ENCODE measurements at regions not wholly inside any gene's neighbourhood (a gene's known extent, or its start where the extent isn't known, plus 50 kb on each side); places are given as distances from the start of the nearest gene placed in this dataset.

DNA sequence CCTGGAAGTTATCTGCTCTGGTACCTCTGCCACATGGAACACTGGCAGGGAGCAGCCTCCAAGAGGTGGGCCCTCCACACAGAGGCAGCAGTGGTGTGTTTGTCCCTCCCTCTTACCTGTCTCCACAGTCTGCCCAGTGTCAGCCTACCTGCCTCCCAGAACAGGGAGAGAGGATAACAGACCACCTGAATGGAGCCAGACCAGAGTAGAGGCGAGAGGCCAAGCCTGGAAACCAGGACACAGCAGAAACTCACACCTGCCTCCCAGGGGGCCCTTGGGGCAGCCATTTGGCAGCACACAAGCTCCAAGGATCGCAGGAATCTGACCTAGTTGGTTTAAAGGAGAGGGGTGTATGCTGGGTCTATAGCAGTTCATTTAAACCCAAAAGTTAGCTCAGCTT, 100.2 kb upstream of the ZNF366 start:
- no peak for DNase-seq
- H3K27ac ChIP-seq: no peak overlapping the region
- no peaks in the 10 kb centered on the region for H3K36me3 ChIP-seq
- no peak overlapping the region for H3K4me3 ChIP-seq
- no peaks in the 10 kb centered on the region for H3K9me3 ChIP-seq
- H3K4me1 ChIP-seq: peaks cover 0 to 8% (median 0%) of the 10 kb centered on the region in 12 donors
- H3K27me3 ChIP-seq: no peaks in the 10 kb centered on the region
- intact Hi-C loops (cut with DNase I): no loop called here
- ATAC-seq: no peak
- 83 to 100% (median 91%) methylated on average over 2 of the region's 2 CpGs for WGBS, 4 donors
- TF ChIP-seq CTCF (IDR thresholded peaks at IDR 0.05) (no peak), POLR2A (IDR thresholded peaks at IDR 0.05) (no peak)

GRCh38 chr5:72606525-72606924, 99.3 kb upstream of the ZNF366 start:
- H3K36me3 ChIP-seq: no peaks in the 10 kb centered on the region
- TF ChIP-seq POLR2A (IDR thresholded peaks at IDR 0.05): no peak
- TF ChIP-seq CTCF (IDR thresholded peaks at IDR 0.05): no peak
- no peak overlapping the region for H3K27ac ChIP-seq
- no peak overlapping the region for H3K4me3 ChIP-seq
- H3K27me3 ChIP-seq: no peaks in the 10 kb centered on the region
- DNase-seq: no peak
- intact Hi-C loops (cut with DNase I): no loop called here
- no peak for ATAC-seq
- 90 to 98% (median 96%) methylated on average over 5 of the region's 5 CpGs for WGBS, 4 donors
- peaks cover 0 to 8% (median 0%) of the 10 kb centered on the region in 12 donors for H3K4me1 ChIP-seq
- H3K9me3 ChIP-seq: peaks cover 0 to 4% (median 0%) of the 10 kb centered on the region in 12 donors

GRCh38 chr5:72605632-72606031, 98.4 kb upstream of the ZNF366 start:
- ATAC-seq: no peak
- intact Hi-C loops (cut with DNase I): no loop called here
- H3K27me3 ChIP-seq: no peaks in the 10 kb centered on the region
- no peak for DNase-seq
- TF ChIP-seq CTCF (IDR thresholded peaks at IDR 0.05) (no peak), POLR2A (IDR thresholded peaks at IDR 0.05) (no peak)
- no peak overlapping the region for H3K4me3 ChIP-seq
- peaks cover 0 to 4% (median 0%) of the 10 kb centered on the region in 12 donors for H3K9me3 ChIP-seq
- H3K36me3 ChIP-seq: no peaks in the 10 kb centered on the region
- H3K4me1 ChIP-seq: peaks cover 0 to 5% (median 0%) of the 10 kb centered on the region in 12 donors
- H3K27ac ChIP-seq: no peak overlapping the region

DNA sequence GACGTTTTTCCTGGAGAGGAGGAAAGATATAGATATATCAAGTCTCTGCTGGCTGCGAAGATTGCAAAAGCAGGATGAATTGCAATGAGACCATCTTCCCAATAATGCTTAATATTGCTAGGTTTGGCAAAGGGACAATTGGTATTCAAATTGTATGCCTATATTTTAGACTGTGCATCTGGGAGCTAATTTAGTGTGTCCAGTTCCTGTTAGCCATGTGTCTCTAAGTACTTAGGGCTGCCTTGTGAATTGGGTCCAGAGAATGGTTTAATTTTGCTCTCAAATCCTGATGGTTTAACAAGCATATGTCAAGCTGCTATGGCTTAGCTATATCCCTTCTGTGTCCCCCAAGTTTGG, 97.6 kb upstream of the ZNF366 start:
- Histone ChIP-seq H3K36me3 (no peaks in the 10 kb centered on the region), H3K9me3 (peaks cover 0 to 4% (median 0%) of the 10 kb centered on the region in 12 donors), H3K27ac (no peak overlapping the region), H3K4me1 (peaks cover 0 to 13% (median 0%) of the 10 kb centered on the region in 12 donors), H3K27me3 (no peaks in the 10 kb centered on the region), H3K4me3 (no peak overlapping the region)
- DNase-seq (no peak), ATAC-seq (no peak)
- intact Hi-C loops (cut with DNase I): no loop called here
- TF ChIP-seq CTCF (IDR thresholded peaks at IDR 0.05) (no peak), POLR2A (IDR thresholded peaks at IDR 0.05) (no peak)
- 64 to 76% (median 69%) methylated on average over 2 of the region's 2 CpGs for WGBS, 4 donors
